ENCODE measurements at regions not wholly inside any gene's neighbourhood (a gene's known extent, or its start where the extent isn't known, plus 50 kb on each side); places are given as distances from the start of the nearest gene placed in this dataset.

DNA sequence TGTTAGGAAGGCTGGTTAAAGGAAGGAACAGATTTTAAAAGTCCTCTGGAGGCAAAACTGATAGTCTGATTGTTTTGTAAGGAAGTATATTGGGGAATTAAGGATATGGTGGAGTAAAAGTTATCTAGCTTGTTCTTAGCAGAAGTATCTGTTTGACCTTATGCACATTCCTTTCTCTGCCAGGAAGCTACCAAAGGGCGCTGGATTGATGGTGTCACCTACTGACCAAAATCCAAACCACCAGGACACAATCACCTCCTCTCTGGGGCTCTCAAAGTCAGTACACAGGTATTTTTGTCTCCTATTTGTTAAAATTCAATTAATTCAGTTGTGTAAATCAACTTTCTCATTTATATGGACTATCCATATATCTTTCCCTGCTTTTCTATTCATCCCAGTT is 484.5 kb downstream of the NUP35 start (continued):
- TF ChIP-seq, protein P1, sequence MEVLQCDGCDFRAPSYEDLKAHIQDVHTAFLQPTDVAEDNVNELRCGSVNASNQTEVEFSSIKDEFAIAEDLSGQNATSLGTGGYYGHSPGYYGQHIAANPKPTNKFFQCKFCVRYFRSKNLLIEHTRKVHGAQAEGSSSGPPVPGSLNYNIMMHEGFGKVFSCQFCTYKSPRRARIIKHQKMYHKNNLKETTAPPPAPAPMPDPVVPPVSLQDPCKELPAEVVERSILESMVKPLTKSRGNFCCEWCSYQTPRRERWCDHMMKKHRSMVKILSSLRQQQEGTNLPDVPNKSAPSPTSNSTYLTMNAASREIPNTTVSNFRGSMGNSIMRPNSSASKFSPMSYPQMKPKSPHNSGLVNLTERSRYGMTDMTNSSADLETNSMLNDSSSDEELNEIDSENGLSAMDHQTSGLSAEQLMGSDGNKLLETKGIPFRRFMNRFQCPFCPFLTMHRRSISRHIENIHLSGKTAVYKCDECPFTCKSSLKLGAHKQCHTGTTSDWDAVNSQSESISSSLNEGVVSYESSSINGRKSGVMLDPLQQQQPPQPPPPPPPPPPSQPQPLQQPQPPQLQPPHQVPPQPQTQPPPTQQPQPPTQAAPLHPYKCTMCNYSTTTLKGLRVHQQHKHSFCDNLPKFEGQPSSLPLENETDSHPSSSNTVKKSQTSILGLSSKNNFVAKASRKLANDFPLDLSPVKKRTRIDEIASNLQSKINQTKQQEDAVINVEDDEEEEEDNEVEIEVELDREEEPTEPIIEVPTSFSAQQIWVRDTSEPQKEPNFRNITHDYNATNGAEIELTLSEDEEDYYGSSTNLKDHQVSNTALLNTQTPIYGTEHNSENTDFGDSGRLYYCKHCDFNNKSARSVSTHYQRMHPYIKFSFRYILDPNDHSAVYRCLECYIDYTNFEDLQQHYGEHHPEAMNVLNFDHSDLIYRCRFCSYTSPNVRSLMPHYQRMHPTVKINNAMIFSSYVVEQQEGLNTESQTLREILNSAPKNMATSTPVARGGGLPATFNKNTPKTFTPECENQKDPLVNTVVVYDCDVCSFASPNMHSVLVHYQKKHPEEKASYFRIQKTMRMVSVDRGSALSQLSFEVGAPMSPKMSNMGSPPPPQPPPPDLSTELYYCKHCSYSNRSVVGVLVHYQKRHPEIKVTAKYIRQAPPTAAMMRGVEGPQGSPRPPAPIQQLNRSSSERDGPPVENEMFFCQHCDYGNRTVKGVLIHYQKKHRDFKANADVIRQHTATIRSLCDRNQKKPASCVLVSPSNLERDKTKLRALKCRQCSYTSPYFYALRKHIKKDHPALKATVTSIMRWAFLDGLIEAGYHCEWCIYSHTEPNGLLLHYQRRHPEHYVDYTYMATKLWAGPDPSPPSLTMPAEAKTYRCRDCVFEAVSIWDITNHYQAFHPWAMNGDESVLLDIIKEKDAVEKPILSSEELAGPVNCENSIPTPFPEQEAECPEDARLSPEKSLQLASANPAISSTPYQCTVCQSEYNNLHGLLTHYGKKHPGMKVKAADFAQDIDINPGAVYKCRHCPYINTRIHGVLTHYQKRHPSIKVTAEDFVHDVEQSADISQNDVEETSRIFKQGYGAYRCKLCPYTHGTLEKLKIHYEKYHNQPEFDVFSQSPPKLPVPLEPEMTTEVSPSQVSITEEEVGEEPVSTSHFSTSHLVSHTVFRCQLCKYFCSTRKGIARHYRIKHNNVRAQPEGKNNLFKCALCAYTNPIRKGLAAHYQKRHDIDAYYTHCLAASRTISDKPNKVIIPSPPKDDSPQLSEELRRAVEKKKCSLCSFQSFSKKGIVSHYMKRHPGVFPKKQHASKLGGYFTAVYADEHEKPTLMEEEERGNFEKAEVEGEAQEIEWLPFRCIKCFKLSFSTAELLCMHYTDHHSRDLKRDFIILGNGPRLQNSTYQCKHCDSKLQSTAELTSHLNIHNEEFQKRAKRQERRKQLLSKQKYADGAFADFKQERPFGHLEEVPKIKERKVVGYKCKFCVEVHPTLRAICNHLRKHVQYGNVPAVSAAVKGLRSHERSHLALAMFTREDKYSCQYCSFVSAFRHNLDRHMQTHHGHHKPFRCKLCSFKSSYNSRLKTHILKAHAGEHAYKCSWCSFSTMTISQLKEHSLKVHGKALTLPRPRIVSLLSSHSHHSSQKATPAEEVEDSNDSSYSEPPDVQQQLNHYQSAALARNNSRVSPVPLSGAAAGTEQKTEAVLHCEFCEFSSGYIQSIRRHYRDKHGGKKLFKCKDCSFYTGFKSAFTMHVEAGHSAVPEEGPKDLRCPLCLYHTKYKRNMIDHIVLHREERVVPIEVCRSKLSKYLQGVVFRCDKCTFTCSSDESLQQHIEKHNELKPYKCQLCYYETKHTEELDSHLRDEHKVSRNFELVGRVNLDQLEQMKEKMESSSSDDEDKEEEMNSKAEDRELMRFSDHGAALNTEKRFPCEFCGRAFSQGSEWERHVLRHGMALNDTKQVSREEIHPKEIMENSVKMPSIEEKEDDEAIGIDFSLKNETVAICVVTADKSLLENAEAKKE (CRISPR knock-in tag; IDR thresholded peaks at IDR 0.05) = no peak

DNA sequence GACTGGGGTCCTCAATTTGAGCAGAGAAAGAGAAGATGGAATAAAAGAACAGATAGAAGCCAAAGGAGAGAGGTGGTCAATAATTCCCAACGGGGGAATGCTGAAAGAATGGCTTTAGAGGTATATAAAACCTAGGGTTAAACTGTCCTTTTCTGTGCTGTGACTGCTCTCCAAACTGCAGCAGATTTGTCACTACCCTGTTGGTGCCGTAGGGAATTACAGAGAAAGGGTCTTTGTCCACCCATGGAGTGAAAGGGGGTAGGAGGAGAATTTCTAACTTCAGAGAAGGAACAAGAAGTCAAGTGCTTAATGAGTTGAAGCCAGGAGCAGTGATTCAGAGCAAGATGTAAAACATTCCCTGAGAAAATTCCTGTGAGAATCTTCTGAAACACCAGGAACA is 486.5 kb downstream of the NUP35 start:
- Mint-ChIP-seq H3K36me3 (ENCODE audit: low read depth) (no peaks in the 10 kb centered on the region), H3K27me3 (ENCODE audit: insufficient read depth, low read depth, poor library complexity) (no peaks in the 10 kb centered on the region), H3K4me1 (peaks cover 19% of the 10 kb centered on the region), H3K4me3 (no peak overlapping the region), H3K27ac (0 out of 2 replicates have a peak overlapping the region, but pooled peaks have one; percentile 0), H3K9me3 (no peaks in the 10 kb centered on the region)
- Histone ChIP-seq H3K4me3 (no peak overlapping the region), H3K9me2 (ENCODE audit: insufficient read depth) (no peaks in the 10 kb centered on the region), H3K36me3 (ENCODE audit: insufficient read depth) (no peaks in the 10 kb centered on the region), H3K79me2 (replicated peaks; ENCODE audit: insufficient read depth) (no peaks in the 10 kb centered on the region), H3K27me3 (ENCODE audit: insufficient read depth) (no peaks in the 10 kb centered on the region), H3K4me2 (no peak overlapping the region), H3K4me1 (ENCODE audit: insufficient read depth) (peaks cover 19% of the 10 kb centered on the region), H3F3A (replicated peaks; ENCODE audit: low read depth) (no peaks in the 10 kb centered on the region), H3K27ac (ENCODE audit: low read depth) (no peak overlapping the region), H2AFZ (peak overlapping the region; percentile 74), H4K20me1 (replicated peaks; ENCODE audit: insufficient read depth) (no peaks in the 10 kb centered on the region)
- ATAC-seq (peak; percentile 81), DNase-seq (ENCODE audit: low spot score) (peak; percentile 50)
- no peak for TF ChIP-seq ZNF331 (CRISPR knock-in tag; IDR thresholded peaks at IDR 0.05; ENCODE audit: low read depth)
- no peak for TF ChIP-seq JUNB (IDR thresholded peaks at IDR 0.05; ENCODE audit: unreplicated experiment)
- TF ChIP-seq EZH2 (IDR thresholded peaks at IDR 0.05; ENCODE audit: low read depth, unreplicated experiment) = no peak
- TF ChIP-seq CREB1 (CRISPR knock-in tag; IDR thresholded peaks at IDR 0.05; ENCODE audit: low read depth) = no peak
- TF ChIP-seq, protein P2, sequence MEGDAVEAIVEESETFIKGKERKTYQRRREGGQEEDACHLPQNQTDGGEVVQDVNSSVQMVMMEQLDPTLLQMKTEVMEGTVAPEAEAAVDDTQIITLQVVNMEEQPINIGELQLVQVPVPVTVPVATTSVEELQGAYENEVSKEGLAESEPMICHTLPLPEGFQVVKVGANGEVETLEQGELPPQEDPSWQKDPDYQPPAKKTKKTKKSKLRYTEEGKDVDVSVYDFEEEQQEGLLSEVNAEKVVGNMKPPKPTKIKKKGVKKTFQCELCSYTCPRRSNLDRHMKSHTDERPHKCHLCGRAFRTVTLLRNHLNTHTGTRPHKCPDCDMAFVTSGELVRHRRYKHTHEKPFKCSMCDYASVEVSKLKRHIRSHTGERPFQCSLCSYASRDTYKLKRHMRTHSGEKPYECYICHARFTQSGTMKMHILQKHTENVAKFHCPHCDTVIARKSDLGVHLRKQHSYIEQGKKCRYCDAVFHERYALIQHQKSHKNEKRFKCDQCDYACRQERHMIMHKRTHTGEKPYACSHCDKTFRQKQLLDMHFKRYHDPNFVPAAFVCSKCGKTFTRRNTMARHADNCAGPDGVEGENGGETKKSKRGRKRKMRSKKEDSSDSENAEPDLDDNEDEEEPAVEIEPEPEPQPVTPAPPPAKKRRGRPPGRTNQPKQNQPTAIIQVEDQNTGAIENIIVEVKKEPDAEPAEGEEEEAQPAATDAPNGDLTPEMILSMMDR (conservative IDR thresholded peaks at IDR 0.05; ENCODE audit: low read depth in 2 of 2) = peak; percentile 10 to 45; a peak in 2 of 4 replicates
- no peak for TF ChIP-seq NANOG (IDR thresholded peaks at IDR 0.05; ENCODE audit: borderline replicate concordance)
- TF ChIP-seq POLR2AphosphoS5 (IDR thresholded peaks at IDR 0.05; ENCODE audit: low read depth) = no peak
- TF ChIP-seq, protein P3, sequence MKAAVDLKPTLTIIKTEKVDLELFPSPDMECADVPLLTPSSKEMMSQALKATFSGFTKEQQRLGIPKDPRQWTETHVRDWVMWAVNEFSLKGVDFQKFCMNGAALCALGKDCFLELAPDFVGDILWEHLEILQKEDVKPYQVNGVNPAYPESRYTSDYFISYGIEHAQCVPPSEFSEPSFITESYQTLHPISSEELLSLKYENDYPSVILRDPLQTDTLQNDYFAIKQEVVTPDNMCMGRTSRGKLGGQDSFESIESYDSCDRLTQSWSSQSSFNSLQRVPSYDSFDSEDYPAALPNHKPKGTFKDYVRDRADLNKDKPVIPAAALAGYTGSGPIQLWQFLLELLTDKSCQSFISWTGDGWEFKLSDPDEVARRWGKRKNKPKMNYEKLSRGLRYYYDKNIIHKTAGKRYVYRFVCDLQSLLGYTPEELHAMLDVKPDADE (IDR thresholded peaks at IDR 0.05) = no peak
- TF ChIP-seq, protein P4, sequence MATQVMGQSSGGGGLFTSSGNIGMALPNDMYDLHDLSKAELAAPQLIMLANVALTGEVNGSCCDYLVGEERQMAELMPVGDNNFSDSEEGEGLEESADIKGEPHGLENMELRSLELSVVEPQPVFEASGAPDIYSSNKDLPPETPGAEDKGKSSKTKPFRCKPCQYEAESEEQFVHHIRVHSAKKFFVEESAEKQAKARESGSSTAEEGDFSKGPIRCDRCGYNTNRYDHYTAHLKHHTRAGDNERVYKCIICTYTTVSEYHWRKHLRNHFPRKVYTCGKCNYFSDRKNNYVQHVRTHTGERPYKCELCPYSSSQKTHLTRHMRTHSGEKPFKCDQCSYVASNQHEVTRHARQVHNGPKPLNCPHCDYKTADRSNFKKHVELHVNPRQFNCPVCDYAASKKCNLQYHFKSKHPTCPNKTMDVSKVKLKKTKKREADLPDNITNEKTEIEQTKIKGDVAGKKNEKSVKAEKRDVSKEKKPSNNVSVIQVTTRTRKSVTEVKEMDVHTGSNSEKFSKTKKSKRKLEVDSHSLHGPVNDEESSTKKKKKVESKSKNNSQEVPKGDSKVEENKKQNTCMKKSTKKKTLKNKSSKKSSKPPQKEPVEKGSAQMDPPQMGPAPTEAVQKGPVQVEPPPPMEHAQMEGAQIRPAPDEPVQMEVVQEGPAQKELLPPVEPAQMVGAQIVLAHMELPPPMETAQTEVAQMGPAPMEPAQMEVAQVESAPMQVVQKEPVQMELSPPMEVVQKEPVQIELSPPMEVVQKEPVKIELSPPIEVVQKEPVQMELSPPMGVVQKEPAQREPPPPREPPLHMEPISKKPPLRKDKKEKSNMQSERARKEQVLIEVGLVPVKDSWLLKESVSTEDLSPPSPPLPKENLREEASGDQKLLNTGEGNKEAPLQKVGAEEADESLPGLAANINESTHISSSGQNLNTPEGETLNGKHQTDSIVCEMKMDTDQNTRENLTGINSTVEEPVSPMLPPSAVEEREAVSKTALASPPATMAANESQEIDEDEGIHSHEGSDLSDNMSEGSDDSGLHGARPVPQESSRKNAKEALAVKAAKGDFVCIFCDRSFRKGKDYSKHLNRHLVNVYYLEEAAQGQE (IDR thresholded peaks at IDR 0.05; ENCODE audit: unreplicated experiment) = no peak
- TF ChIP-seq EZH2phosphoT487 (IDR thresholded peaks at IDR 0.05; ENCODE audit: unreplicated experiment) = no peak
- no peak for TF ChIP-seq ZNF114 (CRISPR knock-in tag; IDR thresholded peaks at IDR 0.05)
- no peak for TF ChIP-seq STAT1 (IDR thresholded peaks at IDR 0.05; ENCODE audit: unreplicated experiment)

Data from GM23338 (cell line).